ENCODE measurements at regions not wholly inside any gene's neighbourhood (a gene's known extent, or its start where the extent isn't known, plus 50 kb on each side); places are given as distances from the start of the nearest gene placed in this dataset.

- TF ChIP-seq POLR2AphosphoS5 (IDR thresholded peaks at IDR 0.05; ENCODE audit: low read depth, low read length) (no peak), POLR2A (IDR thresholded peaks at IDR 0.05; ENCODE audit: control extremely low read depth in 1 of 2, low read depth in 2 of 2, low read length in 2 of 2) (no peak), CTCF (IDR thresholded peaks at IDR 0.05; ENCODE audit: control extremely low read depth in 1 of 3, insufficient read depth in 1 of 3, low read depth in 1 of 3, low read length in 3 of 3) (no peak)
Measured at GRCh38 chr2:3100386-3100785, 277.2 kb downstream of the EIPR1 start.

Data from H1 (cell line).